Hepatocyte (in vitro differentiated cells): ENCODE measurements at regions not wholly inside any gene's neighbourhood (a gene's known extent, or its start where the extent isn't known, plus 50 kb on each side); places are given as distances from the start of the nearest gene placed in this dataset.

ENCODE experiments used
- CTCF ChIP-seq: fragments of 200-600 bp; sonication (generic); IDR thresholded peaks from 2 replicates; pipeline ENCODE4 v1.5.1; 2016; ENCODE audit warnings: antibody characterized with exemption, mild to moderate bottlenecking; ENCODE audit not compliant: poor library complexity
- EZH2 ChIP-seq: fragments of 200-600 bp; sonication (generic); IDR thresholded peaks from 2 replicates; pipeline ENCODE4 v1.6.1; 2016; ENCODE audit warnings: antibody characterized with exemption, mild to moderate bottlenecking, borderline replicate concordance
- EZH2phosphoT487 ChIP-seq: fragments of 200-600 bp; sonication (generic); IDR thresholded peaks from one replicate; pipeline ENCODE4 v1.6.1; 2018; ENCODE audit warnings: antibody characterized with exemption, mild to moderate bottlenecking, low read depth, moderate library complexity; ENCODE audit not compliant: unreplicated experiment, severe bottlenecking

- TF ChIP-seq CTCF = no peak
- TF ChIP-seq EZH2phosphoT487 = no peak
- no peak for TF ChIP-seq EZH2
These were observed 158.4 kb downstream of the CARTPT start for GRCh38 chr5:71877511-71877910.
